SH-SY5Y (cell line): ENCODE measurements at regions not wholly inside any gene's neighbourhood (a gene's known extent, or its start where the extent isn't known, plus 50 kb on each side); places are given as distances from the start of the nearest gene placed in this dataset.

ENCODE experiments used
- GATA2 ChIP-seq: IDR thresholded peaks from 2 replicates; pipeline ENCODE4 v1.6.1; 2011; ENCODE audit warnings: mild to moderate bottlenecking, low read depth, low read length
- GATA3 ChIP-seq: IDR thresholded peaks from 2 replicates; pipeline ENCODE4 v1.6.1; 2011; ENCODE audit warnings: low read depth, mild to moderate bottlenecking, low read length, moderate library complexity

- TF ChIP-seq GATA3 = no peak
- TF ChIP-seq GATA2 = no peak
These were observed 208.3 kb upstream of the PELI2 start for GRCh38 chr14:55909879-55910278.

- TF ChIP-seq GATA3 (no peak), GATA2 (no peak)
These were observed 207.5 kb upstream of the PELI2 start for GRCh38 chr14:55910601-55911243.

GRCh38 chr14:55911776-55912175 lies 206.4 kb upstream of the PELI2 start:
- no peak for TF ChIP-seq GATA3
- no peak for TF ChIP-seq GATA2

- TF ChIP-seq GATA3 = no peak
These were observed 205.9 kb upstream of the PELI2 start for GRCh38 chr14:55912344-55912743.

GRCh38 chr14:55913324-55914025 lies 204.7 kb upstream of the PELI2 start:
- no peak for TF ChIP-seq GATA2
- no peak for TF ChIP-seq GATA3

- no peak for TF ChIP-seq GATA3
- no peak for TF ChIP-seq GATA2
These were observed 203.4 kb upstream of the PELI2 start for GRCh38 chr14:55914771-55915170.

GRCh38 chr14:55915456-55915855 lies 202.8 kb upstream of the PELI2 start:
- no peak for TF ChIP-seq GATA3
- no peak for TF ChIP-seq GATA2

GRCh38 chr14:55921511-55921910 lies 196.7 kb upstream of the PELI2 start:
- no peak for TF ChIP-seq GATA3

GRCh38 chr14:55926007-55926406 lies 192.2 kb upstream of the PELI2 start:
- no peak for TF ChIP-seq GATA2
- no peak for TF ChIP-seq GATA3

GRCh38 chr14:55927028-55927427 lies 191.2 kb upstream of the PELI2 start:
- TF ChIP-seq GATA2 = no peak
- TF ChIP-seq GATA3 = no peak

- TF ChIP-seq GATA3 (no peak), GATA2 (no peak)
These were observed 189.9 kb upstream of the PELI2 start for GRCh38 chr14:55928276-55928675.

- TF ChIP-seq GATA3 (no peak), GATA2 (no peak)
These were observed 189.1 kb upstream of the PELI2 start for GRCh38 chr14:55929136-55929535.

GRCh38 chr14:55930016-55930784 lies 188.0 kb upstream of the PELI2 start:
- TF ChIP-seq GATA3 = no peak
- TF ChIP-seq GATA2 = no peak

GRCh38 chr14:55936691-55937090 lies 181.5 kb upstream of the PELI2 start:
- TF ChIP-seq GATA3 (no peak), GATA2 (no peak)
